GM19351 (cell line): ENCODE measurements at regions not wholly inside any gene's neighbourhood (a gene's known extent, or its start where the extent isn't known, plus 50 kb on each side); places are given as distances from the start of the nearest gene placed in this dataset.

Source experiments
- ATAC-seq: cut with Tn5 transposase; IDR thresholded peaks from one replicate; pipeline ENCODE4 v1.9.1; 2021; ENCODE audit warnings: mild to moderate bottlenecking, moderate library complexity; ENCODE audit not compliant: unreplicated experiment

DNA sequence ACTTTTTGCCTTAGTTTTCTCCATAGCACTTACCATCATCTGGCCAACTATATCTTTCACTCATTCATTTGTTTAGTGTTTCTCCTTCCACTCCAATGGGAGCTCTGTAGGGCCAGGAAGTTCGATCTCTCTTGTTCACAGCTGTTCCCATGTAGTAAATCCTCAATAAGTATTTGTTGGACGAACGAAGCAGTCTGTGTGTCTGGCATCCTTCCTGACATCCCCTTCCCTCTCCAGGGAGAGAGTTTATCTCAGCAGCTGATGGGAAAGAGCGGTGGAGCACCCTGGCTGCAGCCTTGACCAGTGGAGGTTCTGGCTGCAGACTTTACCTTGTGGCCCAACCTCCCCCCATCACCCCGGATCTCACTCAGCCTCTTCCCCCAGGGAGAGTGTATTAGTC, 141.7 kb downstream of the CHST1 start:
- ATAC-seq = no peak

DNA sequence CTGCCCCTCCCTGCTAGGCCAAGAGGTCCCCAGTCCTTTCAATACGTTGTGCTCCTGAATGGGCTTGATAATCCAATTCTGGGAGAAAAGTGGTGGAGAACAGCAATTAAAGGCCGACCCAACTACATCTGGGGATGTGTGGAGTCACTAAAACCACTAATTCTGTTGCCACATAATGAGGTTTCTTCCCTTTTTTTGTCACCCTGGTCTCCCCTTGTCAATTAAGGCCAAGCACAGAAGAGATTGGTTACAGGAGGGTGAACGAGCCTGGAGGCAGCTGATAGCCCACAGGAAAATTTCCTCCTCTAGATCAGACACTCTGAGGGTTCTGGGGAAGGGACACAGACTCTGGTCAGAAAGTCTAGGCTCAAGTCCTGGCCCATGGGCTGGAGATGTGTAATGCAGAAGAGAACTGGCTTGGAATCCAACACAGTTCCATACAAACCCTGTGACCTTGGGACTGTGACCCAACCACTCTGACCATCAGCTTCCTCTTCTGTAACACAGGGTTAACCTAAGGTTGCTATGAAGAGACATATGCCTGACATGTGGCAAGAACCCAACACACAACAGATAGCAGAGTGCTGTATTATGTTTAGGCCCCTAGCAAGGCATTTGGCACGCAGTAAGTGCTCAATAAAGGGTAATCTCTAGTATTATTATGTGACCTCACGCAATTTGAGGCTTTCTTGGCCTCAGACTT, 146.4 kb downstream of the CHST1 start:
- no peak for ATAC-seq

- ATAC-seq = no peak
Measured at GRCh38 chr11:45518141-45518832, 147.1 kb downstream of the CHST1 start.

DNA sequence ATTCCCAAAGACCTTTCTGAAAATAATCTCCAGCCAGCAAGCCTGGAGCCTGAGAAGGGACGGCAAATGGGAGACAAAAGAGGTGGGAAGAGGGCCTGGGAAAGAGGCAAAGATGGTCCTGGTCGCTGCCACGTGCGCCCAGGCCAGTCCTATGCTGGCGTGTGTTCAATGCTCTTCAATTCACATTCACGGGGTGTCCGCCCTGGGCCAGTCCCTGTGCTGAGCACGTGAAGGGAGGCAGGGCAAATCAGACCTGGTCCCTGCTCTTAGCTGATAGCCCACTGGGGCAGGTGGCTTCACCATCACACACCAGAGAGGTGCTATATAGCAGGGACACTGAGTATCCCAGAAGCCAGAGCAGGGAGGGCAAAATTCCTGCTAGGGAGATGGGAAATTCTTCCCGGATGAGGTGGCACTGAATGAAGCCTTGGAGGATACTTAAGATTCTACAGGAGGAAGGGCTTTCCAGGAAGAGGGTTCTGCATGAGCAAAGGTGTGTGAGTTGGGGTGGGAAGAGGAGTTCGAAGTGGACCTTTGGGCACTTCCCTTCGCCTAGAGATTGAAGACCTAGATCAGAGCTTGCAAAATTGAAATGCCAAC, 148.2 kb downstream of the CHST1 start:
- ATAC-seq = no peak

GRCh38 chr11:45513821-45514340, 151.5 kb downstream of the CHST1 start:
- ATAC-seq = no peak

DNA sequence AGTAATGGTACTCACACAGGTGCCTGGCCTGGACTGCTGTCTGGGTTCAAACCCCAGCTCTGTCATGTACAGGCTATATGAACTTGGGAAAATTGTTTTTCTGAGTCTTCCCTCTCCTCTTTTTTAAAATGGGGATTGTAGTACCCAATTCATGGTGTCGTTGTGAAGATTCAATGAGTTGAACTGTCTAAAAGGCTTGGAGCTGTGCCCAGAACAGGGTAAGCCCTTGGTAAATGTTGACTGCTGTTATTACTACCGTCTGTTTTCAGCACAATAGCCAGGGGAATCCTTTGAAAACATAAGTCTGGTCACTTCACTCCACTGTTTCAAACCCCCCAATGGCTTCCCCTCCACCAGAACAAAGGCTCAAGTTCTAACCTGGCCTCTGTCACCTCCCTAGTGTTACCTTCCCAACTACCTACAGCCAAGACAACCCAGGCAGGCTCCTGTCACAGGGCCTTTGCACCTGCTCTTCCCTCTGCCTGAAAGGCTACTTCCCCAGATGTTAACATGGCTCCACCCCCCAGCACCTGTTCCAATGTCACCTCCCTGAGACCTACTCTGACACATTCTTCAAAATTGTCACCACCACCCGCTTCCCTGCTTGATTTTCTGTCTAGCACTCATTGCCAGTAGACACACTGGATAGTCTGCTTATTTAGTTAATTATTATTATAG, 152.8 kb downstream of the CHST1 start:
- no peak for ATAC-seq

- no peak for ATAC-seq
Measured at GRCh38 chr11:45511566-45511965, 153.9 kb downstream of the CHST1 start.

GRCh38 chr11:45507916-45508315, 157.5 kb downstream of the CHST1 start:
- no peak for ATAC-seq

DNA sequence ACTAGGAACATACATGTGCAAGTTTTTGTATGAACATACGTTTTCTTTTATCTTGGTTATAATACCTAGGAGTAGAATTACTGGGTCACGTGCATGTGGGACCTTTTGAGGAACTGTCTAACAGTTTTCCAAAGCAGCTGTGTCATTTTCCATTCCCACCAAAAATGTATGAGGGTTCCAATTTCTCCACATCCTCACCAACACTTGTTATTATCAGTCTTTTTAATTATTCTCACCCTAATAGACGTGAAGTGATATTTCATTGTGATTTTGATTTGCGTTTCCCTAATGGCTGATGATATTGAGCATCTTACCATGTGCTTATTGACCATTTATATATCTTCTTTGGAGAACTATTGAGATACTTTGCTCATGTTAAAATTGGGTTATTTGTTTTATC, 162.1 kb downstream of the CHST1 start:
- ATAC-seq = no peak

DNA sequence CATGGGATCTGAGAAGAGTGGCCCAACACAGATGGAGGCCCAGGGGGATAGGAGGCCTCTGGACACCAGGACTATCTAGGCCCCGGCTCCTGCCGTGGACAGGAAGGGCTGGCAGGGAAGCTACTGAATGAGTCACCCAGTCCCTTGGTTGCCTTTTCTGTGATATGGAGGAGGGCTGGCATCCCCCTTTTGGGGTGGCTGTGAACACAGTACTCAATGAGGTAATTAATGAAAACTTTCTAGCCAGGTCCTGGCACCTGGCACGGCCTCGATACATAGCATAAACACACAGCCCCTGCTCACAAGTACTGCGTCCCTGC, 163.2 kb downstream of the CHST1 start:
- ATAC-seq = no peak

GRCh38 chr11:45501392-45502225, 163.8 kb downstream of the CHST1 start:
- no peak for ATAC-seq

DNA sequence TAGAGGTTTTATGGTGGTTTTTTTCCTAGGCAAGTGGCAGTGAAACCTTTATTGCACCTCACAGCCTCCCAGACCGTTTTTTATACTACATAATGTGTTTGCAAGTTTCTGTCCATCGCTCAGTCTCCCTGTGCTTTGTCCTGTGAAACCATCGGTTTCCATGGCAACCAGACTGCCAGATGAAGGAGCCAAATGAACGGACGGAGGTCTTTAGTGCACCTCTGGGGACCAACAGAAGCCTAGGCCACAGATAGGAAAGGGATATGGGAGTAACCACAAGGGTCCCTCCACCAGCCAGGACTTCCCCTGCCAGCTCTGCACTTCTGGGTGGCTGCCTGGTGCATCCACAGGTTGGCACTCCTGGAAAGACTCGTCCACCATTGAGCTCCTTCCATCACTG, 165.0 kb downstream of the CHST1 start:
- ATAC-seq = no peak

- no peak for ATAC-seq
Measured at GRCh38 chr11:45494738-45495137, 170.7 kb downstream of the CHST1 start.

DNA sequence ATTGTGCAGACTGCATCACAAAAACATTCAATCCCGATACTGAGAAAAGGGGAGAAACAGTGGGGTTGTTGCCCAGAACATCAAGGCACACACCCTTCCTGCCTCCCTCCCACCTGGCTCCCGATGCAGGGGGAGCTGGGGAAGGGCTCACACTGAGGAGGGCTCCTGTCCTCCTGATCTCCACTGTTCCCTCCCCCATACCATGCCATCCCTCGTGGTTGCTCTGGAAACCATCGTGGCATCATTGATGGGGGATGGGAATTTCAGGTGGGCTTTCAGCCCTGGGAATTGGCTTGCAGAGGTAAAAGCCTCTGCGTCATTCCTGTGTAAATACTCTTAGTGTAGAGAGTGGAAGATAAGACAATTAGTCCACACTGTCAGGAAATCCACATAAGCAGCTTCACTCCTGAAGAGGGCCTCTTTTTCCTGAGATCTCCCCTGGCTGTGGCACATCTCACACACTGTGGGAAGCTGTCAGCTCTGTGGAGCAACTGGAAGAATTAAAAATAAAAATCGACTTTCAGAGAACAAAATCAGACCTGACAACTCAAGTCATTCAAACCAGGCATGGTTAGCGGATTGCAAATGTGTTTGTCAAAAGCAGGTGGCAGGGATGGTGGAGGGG, 176.0 kb downstream of the CHST1 start:
- no peak for ATAC-seq

DNA sequence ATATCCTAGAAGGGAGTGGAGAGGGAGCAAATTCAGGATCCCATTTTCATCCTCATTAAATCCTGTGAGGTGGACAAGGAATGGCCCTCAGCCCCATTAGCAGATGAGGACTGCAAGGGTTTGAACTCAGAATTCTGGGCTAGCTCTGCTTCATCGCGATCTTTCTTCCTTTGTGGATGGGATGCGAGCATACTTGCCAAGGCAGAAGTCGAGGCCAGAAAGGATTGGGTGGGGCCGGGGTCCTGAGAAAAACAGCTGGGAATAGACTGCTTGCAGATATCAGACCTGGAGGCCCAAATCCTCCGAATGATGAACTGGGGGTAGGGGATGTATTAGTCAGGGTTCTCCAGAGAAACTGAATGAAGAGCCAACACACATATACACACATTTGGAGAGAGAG, 179.0 kb downstream of the CHST1 start:
- no peak for ATAC-seq

DNA sequence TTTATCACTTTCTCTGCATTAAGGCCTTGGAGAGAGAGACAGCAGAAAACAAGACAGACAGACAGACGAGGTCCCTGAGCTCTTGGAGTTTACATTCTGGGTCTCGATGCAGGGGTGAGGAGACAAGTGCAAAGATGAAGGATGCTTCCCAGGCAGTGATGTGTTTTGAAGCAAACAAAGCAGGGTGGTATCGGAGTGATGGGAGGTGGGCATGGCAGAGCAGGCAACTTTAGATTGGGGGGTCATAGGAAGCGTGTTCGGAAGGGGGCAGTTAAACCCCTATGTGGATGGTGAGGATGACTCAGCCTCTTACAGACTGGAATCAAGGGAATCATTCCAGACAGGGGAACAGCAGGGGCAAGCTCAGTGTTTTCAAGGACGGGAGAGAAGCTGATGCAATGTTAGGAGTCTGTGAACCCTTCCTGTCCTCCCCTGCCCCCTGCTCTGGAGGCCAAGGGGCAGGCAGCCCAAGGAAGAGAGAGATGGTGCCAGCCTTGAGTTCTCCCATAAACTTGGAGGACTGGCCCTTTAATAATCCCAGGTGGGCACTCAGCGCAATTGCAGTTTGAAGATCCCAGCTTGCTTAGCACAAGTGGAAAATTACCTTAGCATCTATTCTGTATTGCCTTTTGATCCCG, 180.2 kb downstream of the CHST1 start:
- no peak for ATAC-seq

DNA sequence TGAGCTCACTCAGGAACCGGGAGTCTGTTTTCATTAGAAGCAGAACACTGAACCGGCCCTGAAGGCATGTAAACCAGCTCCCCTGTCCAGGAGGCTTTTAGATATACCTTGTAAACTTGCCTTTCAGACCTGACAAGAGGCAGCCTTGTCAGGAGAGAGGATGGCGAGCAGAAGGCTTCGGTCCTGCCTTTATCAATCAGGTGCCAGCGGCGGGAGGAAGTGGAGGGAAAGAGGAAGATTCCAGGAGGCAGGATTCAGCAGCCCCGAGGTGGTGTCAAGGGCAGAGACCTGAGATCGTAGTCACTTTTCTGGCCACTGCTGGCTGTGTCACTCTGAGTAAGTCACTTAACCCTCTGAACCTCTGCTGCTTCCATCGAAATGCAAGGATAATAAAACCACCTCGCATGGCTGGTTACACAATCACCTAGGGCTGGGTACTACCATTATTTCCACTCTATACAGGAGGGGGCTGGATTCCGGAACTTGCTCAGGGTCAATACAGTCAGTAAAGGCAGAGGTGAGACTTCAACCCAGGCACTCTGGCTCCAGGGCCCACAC, 181.0 kb downstream of the CHST1 start:
- no peak for ATAC-seq

GRCh38 chr11:45483416-45483815, 182.0 kb downstream of the CHST1 start:
- ATAC-seq = no peak

GRCh38 chr11:45482331-45482730, 183.1 kb downstream of the CHST1 start:
- no peak for ATAC-seq

DNA sequence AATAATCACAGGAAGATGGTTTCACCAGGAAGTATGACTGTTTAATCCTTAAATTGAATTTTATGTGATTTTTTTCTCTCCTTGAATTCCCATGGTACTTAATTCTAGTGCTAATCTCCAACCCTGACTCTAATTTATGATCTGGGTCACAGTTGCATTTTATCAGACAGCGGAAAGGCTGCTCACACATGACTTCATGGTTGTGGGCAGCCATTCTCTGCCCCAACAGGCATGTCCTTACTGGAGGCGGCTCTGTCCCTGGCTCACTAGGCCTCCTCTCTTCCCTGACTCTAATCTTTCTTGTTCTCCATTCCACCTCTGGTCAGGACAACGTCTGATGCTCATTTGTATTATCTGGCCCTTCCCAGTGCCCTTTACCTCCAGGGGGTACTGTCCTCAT, 184.4 kb downstream of the CHST1 start:
- no peak for ATAC-seq
